Tibial nerve (tissue), 4 donors: ENCODE measurements at regions not wholly inside any gene's neighbourhood (a gene's known extent, or its start where the extent isn't known, plus 50 kb on each side); places are given as distances from the start of the nearest gene placed in this dataset.

Experiments used
- DNase-seq, 2 donors: peaks; one replicate each; pipeline ENCODE4 v3.0.0-alpha.2; 2019; ENCODE audit warnings: low spot score in 2 of 2
- H3K27ac ChIP-seq, 4 donors: fragments of 200-600 bp; sonication (generic) in 3 of 4; one replicate each; pipeline ENCODE4 v1.5.1; 2017 to 2019; ENCODE audit warnings: mild to moderate bottlenecking in 1 of 4
- H3K27me3 ChIP-seq, 2 donors: fragments of 200-600 bp; sonication (generic) in 1 of 2; one replicate each; pipeline versions ENCODE4 v1.5.1 to v1.6.0; 2017 to 2019
- H3K36me3 ChIP-seq, 3 donors: fragments of 200-600 bp; sonication (generic); one replicate each; pipeline ENCODE4 v1.5.1; 2018 to 2019
- H3K4me1 ChIP-seq, 4 donors: fragments of 200-600 bp; sonication (generic) in 3 of 4; one replicate each; pipeline ENCODE4 v1.5.1; 2017 to 2019
- H3K4me3 ChIP-seq, 4 donors: fragments of 200-600 bp; sonication (generic) in 3 of 4; one replicate each; pipeline ENCODE4 v1.5.1; 2017 to 2019; ENCODE audit warnings: mild to moderate bottlenecking in 1 of 4, moderate library complexity in 1 of 4
- H3K9me3 ChIP-seq, 4 donors: fragments of 200-600 bp; sonication (generic) in 3 of 4; one replicate each; pipeline ENCODE4 v1.5.1; 2017 to 2019
- EP300 ChIP-seq, 2 donors: sonication (generic); formaldehyde crosslinking; IDR thresholded peaks; one replicate each; pipeline ENCODE4 v1.6.1; 2017; ENCODE audit warnings: antibody characterized with exemption in 2 of 2, mild to moderate bottlenecking in 1 of 2
- POLR2A ChIP-seq, 2 donors: fragments of 450-650 bp; IDR thresholded peaks; one replicate each; pipeline ENCODE4 v1.6.1; 2017; ENCODE audit warnings: antibody characterized with exemption in 2 of 2, mild to moderate bottlenecking in 2 of 2, moderate library complexity in 2 of 2
- WGBS, 2 donors: methylation state at CpG; one replicate each; pipeline ENCODE4 v1.1.5; 2018; 5-methylcytosine and 5-hydroxymethylcytosine counted together
- TF ChIP-seq, protein P1 (sequence below), 5 experiments: fragments of 200-600 bp in 3 of 5; fragments of 450-650 bp in 2 of 5; sonication (generic) in 3 of 5; IDR thresholded peaks; one replicate each; pipeline ENCODE4 v1.5.1; 2016 to 2019; ENCODE audit warnings: antibody characterized with exemption in 5 of 5, mild to moderate bottlenecking in 3 of 5, moderate library complexity in 2 of 5

DNA sequence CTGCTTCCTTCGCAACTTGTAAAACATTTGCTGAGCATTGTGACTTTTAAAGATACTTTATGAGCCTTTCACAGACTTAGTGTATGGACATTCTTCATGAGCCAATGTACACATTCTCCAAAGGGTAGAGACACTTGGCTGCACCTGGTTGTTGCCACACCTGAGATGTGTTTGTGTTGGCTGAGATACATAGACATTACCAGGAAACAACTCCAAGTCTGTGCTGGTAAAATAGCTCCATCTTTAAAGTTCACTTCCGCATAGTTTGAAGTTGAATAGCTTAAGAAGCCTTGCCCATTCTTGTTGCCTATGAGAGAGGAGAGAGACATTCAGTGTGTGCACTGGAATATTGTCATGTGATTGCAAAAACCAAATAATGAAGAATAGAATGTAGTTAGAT lies 538.3 kb upstream of the AMELY start:
- H3K9me3 ChIP-seq, result no peaks in the 10 kb centered on the region
- DNase-seq, result no peak
- no peak overlapping the region for H3K27ac ChIP-seq
- WGBS, 2 donors, result 80% methylated on average over 2 of the region's 2 CpGs; no CpG with 5 or more reads in 1 of the 2 donors
- TF ChIP-seq POLR2A (IDR thresholded peaks at IDR 0.05) (no peak), EP300 (IDR thresholded peaks at IDR 0.05) (no peak)
- TF ChIP-seq, protein P1, sequence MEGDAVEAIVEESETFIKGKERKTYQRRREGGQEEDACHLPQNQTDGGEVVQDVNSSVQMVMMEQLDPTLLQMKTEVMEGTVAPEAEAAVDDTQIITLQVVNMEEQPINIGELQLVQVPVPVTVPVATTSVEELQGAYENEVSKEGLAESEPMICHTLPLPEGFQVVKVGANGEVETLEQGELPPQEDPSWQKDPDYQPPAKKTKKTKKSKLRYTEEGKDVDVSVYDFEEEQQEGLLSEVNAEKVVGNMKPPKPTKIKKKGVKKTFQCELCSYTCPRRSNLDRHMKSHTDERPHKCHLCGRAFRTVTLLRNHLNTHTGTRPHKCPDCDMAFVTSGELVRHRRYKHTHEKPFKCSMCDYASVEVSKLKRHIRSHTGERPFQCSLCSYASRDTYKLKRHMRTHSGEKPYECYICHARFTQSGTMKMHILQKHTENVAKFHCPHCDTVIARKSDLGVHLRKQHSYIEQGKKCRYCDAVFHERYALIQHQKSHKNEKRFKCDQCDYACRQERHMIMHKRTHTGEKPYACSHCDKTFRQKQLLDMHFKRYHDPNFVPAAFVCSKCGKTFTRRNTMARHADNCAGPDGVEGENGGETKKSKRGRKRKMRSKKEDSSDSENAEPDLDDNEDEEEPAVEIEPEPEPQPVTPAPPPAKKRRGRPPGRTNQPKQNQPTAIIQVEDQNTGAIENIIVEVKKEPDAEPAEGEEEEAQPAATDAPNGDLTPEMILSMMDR (IDR thresholded peaks at IDR 0.05), result no peak
- no peaks in the 10 kb centered on the region for H3K27me3 ChIP-seq
- H3K36me3 ChIP-seq, result no peaks in the 10 kb centered on the region
- H3K4me1 ChIP-seq, result no peaks in the 10 kb centered on the region
- H3K4me3 ChIP-seq, result no peak overlapping the region

DNA sequence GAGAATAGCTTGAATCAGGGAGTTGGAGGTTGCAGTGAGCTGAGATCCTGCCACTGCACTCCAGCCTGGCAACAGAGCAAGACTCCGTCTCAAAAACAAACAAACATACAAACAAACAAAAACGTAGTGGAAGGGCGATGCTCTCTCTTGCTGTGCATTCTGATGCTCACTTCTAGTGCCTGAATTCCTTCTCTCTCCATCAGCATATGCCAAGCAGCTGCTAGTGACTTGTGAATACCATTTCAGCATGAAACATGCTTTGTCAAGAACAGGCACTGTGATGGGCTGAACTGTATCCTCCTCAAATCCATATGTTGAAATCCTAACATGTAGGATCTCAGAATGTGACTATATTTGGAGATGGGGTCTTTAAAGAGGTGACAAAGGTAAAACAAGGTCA lies 537.1 kb upstream of the AMELY start:
- Histone ChIP-seq H3K27ac (no peak overlapping the region), H3K36me3 (no peaks in the 10 kb centered on the region), H3K4me1 (no peaks in the 10 kb centered on the region), H3K9me3 (no peaks in the 10 kb centered on the region), H3K4me3 (no peak overlapping the region), H3K27me3 (no peaks in the 10 kb centered on the region)
- TF ChIP-seq EP300 (IDR thresholded peaks at IDR 0.05) (no peak), POLR2A (IDR thresholded peaks at IDR 0.05) (no peak)
- TF ChIP-seq, protein P1 (IDR thresholded peaks at IDR 0.05), result no peak
- DNase-seq, result no peak
- no CpG with 5 or more reads among the region's 3 CpGs for WGBS, 2 donors

DNA sequence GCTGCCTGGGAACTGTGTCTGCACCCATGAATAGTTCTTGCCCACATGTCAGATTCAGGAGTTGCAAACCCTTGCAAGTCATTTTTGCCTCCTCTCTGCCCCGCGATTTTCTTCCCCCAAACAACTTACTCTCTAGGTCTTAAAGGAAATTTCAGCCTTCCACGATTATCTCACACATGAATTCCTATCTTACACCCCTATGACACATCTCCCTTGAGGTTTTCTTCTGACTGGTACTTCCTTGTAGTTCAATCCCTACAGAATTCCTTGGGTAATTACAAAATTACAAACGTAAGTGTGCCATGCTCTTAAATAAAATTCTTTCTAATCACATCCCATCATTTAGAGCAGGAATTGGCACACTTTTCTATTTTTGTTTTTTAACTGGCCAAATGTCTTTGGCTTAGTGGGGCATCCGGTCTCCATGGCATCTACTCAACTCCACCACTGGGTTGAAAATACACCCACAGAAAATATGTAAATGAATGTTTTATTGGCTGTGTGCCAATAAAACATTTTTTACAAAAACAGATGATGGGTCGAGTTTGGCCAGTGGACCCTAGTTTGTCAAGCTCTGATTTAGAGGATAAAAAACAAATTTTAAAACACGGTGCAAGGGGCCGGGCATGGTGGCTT lies 536.4 kb upstream of the AMELY start:
- Histone ChIP-seq H3K4me3 (no peak overlapping the region), H3K4me1 (no peaks in the 10 kb centered on the region), H3K27ac (no peak overlapping the region), H3K36me3 (no peaks in the 10 kb centered on the region), H3K9me3 (no peaks in the 10 kb centered on the region), H3K27me3 (no peaks in the 10 kb centered on the region)
- DNase-seq, result no peak
- TF ChIP-seq EP300 (IDR thresholded peaks at IDR 0.05) (no peak), POLR2A (IDR thresholded peaks at IDR 0.05) (no peak)
- TF ChIP-seq, protein P1 (IDR thresholded peaks at IDR 0.05), result no peak
- WGBS, 2 donors, result 55% methylated on average over 8 of the region's 8 CpGs; no CpG with 5 or more reads in 1 of the 2 donors

DNA sequence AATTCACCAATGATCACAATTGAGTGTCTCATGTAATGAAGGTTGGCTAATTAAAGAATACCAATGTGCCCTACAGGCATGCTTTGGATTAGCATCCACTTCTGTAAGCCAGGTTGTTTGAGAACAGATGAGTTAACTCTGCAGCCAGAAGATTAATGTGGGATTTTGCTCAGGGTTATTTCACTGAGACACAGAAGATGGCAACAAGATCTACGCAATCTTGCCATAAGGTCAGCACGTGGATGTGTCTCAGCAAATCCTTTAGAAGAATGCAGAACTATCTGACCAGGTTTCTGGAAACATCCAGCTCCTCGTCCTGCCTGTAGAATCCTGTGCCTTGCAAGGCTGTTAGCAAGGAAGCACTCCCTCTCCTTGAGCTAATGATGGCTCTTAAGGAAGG lies 532.6 kb upstream of the AMELY start:
- DNase-seq, result no peak
- no peak overlapping the region for H3K4me3 ChIP-seq
- 52% methylated on average over 3 of the region's 3 CpGs; no CpG with 5 or more reads in 1 of the 2 donors for whole genome bisulfite sequencing, 2 donors

More for the DNA sequence above, 532.6 kb upstream of the AMELY start:
- Histone ChIP-seq H3K9me3 (no peaks in the 10 kb centered on the region), H3K27ac (no peak overlapping the region), H3K27me3 (no peaks in the 10 kb centered on the region), H3K36me3 (no peaks in the 10 kb centered on the region), H3K4me1 (no peaks in the 10 kb centered on the region)
- TF ChIP-seq EP300 (IDR thresholded peaks at IDR 0.05) (no peak), POLR2A (IDR thresholded peaks at IDR 0.05) (no peak)
- TF ChIP-seq, protein P1 (IDR thresholded peaks at IDR 0.05), result no peak
